Lower leg skin (tissue), 4 donors: ENCODE measurements at regions not wholly inside any gene's neighbourhood (a gene's known extent, or its start where the extent isn't known, plus 50 kb on each side); places are given as distances from the start of the nearest gene placed in this dataset.

Experiments
- DNase-seq, 2 donors: peaks; one replicate each; pipeline ENCODE4 v3.0.0-alpha.2; 2019; ENCODE audit warnings: low spot score in 2 of 2
- H3K4me3 ChIP-seq: fragments of 200-600 bp; sonication (generic); 2 replicates; pipeline ENCODE4 v1.5.1; 2017; ENCODE audit warnings: mild to moderate bottlenecking, low read depth; ENCODE audit not compliant: poor library complexity, severe bottlenecking
- POLR2A ChIP-seq, 2 donors: fragments of 450-650 bp; IDR thresholded peaks; one replicate each; pipeline ENCODE4 v1.6.1; 2016 to 2017; ENCODE audit warnings: antibody characterized with exemption in 2 of 2, mild to moderate bottlenecking in 1 of 2, moderate library complexity in 1 of 2
- WGBS, 2 donors: methylation state at CpG; one replicate each; pipeline ENCODE4 v1.1.5; 2018; 5-methylcytosine and 5-hydroxymethylcytosine counted together
- intact Hi-C: fragments of 100-400 bp; cut with DNase I; formaldehyde crosslinking; loops from one replicate; pipeline ENCODE4 v1.15.0; 2023; ENCODE audit warnings: low total_unique reads
- TF ChIP-seq, protein P1 (sequence below), 3 donors: fragments of 450-650 bp; IDR thresholded peaks; one replicate each; pipeline ENCODE4 v1.5.1; 2016; ENCODE audit warnings: antibody characterized with exemption in 3 of 3, mild to moderate bottlenecking in 3 of 3, moderate library complexity in 2 of 3

DNA sequence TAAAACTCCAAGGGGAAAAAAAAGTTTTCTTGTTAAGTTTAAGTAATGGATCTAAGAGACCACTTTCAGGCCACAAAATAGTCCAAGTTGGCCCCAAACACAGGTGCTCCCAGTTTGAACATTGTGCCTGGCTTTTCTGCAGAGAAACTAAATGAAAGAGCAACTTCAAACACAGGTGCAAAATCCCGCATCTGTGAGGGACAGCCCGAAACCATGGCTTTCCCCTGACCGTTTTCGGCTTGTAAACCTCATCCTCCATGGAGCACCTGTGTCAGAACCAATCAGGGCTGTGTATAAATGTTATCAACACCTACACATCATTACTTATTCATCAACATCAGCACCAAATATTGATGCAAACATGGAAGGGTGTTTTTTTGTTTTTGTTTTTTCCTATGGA, 126.8 kb upstream of the OBI1 start:
- TF ChIP-seq, protein P1, sequence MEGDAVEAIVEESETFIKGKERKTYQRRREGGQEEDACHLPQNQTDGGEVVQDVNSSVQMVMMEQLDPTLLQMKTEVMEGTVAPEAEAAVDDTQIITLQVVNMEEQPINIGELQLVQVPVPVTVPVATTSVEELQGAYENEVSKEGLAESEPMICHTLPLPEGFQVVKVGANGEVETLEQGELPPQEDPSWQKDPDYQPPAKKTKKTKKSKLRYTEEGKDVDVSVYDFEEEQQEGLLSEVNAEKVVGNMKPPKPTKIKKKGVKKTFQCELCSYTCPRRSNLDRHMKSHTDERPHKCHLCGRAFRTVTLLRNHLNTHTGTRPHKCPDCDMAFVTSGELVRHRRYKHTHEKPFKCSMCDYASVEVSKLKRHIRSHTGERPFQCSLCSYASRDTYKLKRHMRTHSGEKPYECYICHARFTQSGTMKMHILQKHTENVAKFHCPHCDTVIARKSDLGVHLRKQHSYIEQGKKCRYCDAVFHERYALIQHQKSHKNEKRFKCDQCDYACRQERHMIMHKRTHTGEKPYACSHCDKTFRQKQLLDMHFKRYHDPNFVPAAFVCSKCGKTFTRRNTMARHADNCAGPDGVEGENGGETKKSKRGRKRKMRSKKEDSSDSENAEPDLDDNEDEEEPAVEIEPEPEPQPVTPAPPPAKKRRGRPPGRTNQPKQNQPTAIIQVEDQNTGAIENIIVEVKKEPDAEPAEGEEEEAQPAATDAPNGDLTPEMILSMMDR (IDR thresholded peaks at IDR 0.05), result no peak
- no peak for TF ChIP-seq POLR2A (IDR thresholded peaks at IDR 0.05)
- 85 to 87% methylated on average over 4 of the region's 4 CpGs for WGBS, 2 donors
- no peak overlapping the region for H3K4me3 ChIP-seq
- intact Hi-C loops, result no loop called here
- DNase-seq, result no peak

DNA sequence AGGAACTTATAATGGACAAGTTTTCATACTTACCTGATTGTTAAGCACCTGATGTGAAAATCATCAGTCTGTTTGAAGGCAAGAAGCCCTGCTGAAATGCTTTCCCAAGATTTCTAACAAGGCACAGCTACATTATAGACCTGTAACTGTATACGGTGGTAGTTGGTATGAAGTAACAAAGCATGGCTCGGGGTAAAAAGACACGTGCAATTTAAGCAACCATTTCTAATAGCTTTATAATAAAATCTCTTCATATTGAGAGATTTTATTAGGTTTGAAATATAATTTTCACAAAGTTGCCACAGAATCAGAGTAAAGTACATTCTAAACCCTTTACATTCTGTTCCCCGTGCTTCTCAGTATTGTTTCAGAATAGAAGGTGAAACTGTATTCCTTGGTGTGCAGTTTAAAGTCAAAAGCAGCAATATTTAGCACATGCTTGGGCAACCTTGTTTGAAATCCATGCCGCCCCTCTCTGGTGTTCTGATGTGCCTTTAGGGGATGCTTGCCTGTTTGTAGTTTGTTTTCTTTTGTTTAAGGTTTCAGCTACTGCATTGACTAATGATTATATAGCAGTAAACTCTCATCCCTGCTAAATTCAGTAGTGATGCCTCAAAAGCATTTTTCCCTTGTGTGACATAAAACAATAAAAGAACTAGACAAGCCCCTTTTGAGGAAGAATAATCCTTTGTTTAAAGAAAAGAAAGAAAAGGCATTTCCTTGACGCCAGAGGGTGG, 125.2 kb upstream of the OBI1 start:
- no peak overlapping the region for H3K4me3 ChIP-seq
- no peak for DNase-seq
- intact Hi-C loops, result no loop called here
- TF ChIP-seq, protein P1 (IDR thresholded peaks at IDR 0.05), result no peak
- TF ChIP-seq POLR2A (IDR thresholded peaks at IDR 0.05), result no peak
- 43 to 50% methylated on average over 6 of the region's 6 CpGs for WGBS, 2 donors

DNA sequence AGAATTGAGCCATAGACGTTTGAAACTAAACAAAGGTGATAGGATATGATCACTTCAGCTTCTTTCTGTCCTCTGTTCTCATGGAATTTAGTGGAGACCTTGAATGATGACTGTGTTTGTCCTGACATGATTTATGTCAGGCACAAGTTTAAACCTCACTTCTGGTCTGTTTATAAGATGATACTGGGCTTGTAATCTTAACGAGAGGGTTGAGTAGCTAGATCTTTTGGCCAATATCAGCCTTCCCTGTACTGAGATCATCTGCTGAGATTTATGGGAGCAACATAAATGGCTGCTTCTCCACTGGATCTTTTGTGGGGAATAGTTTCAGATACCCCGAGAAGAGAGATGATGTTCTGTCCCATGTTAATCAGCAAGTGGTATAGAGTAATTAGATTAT, 121.8 kb upstream of the OBI1 start:
- DNase-seq, result no peak
- no peak for TF ChIP-seq POLR2A (IDR thresholded peaks at IDR 0.05)
- TF ChIP-seq, protein P1 (IDR thresholded peaks at IDR 0.05), result no peak
- intact Hi-C loops, result no loop called here
- WGBS, 2 donors, result 36 to 40% methylated on average over 3 of the region's 3 CpGs
- H3K4me3 ChIP-seq, result no peak overlapping the region

DNA sequence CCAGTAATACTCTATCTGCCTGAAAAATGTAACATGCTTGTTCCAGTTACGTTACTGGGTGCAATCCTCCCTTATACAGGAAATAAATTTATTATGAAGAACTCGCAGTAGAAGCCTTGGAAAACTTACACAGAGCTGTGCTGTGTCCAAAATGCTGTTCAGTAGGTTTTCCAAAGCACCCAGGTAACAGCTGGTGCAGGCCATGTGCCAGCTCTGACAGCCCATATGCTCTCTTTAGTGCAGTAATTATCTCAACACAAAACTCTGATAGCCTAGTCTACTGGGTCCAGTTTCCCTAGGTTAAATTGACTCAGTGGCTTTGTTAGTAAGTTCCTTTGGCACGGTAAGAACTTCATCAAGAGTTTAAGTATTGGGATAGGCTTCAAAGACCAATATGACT, 120.7 kb upstream of the OBI1 start:
- intact Hi-C loops, result no loop called here
- WGBS, 2 donors, result 64 to 73% methylated on average over 3 of the region's 3 CpGs
- DNase-seq, result no peak
- TF ChIP-seq POLR2A (IDR thresholded peaks at IDR 0.05), result no peak
- TF ChIP-seq, protein P1 (IDR thresholded peaks at IDR 0.05), result no peak
- no peak overlapping the region for H3K4me3 ChIP-seq

DNA sequence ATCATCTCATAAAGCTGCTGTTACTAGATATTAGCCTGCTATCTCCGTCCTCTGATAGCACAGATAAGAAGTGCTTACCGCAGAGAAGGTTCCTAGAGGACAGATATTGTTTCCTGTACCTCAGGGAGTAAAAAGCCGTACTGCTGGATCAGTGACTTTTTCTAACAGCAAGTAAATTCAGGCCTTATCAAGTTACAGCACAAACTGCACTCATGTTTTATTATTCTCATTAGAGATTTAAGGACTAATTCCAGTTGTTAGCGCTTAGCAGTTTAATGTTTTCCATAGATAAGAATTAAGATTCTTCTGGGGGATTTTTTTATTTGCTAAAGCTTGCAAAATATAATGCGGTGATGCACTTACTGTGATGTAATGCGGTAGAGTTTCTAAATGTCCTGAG, 119.0 kb upstream of the OBI1 start:
- no peak for TF ChIP-seq POLR2A (IDR thresholded peaks at IDR 0.05)
- TF ChIP-seq, protein P1 (IDR thresholded peaks at IDR 0.05), result no peak
- DNase-seq, result no peak
- WGBS, 2 donors, result 43 to 46% methylated on average over 6 of the region's 6 CpGs
- intact Hi-C loops, result no loop called here
- H3K4me3 ChIP-seq, result no peak overlapping the region

DNA sequence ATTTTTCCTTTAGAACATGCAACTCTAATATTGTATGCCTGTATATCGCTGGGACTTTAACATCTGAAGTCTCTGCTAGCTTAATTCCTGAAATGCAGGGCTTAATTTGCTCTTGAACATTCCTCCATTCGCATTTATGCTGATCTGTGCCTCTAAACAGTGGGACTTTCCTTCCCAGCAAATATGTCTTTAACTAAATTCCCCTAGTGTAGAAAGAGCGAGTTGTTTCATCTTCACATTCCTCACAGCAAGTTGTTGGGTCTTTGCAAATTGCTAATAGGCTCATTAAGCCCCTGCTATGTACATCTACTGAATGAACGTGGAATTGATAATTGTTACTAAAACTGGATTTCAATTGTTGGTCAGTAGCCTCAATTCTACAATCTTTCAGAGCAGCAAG, 118.4 kb upstream of the OBI1 start:
- intact Hi-C loops, result no loop called here
- H3K4me3 ChIP-seq, result no peak overlapping the region
- TF ChIP-seq, protein P1 (IDR thresholded peaks at IDR 0.05), result no peak
- no peak for TF ChIP-seq POLR2A (IDR thresholded peaks at IDR 0.05)
- DNase-seq, result no peak
- 35 to 48% methylated on average over 4 of the region's 4 CpGs for WGBS, 2 donors
